SH-SY5Y (cell line): ENCODE measurements at regions not wholly inside any gene's neighbourhood (a gene's known extent, or its start where the extent isn't known, plus 50 kb on each side); places are given as distances from the start of the nearest gene placed in this dataset.

Experiments used
- GATA2 ChIP-seq: IDR thresholded peaks from 2 replicates; pipeline ENCODE4 v1.6.1; 2011; ENCODE audit warnings: mild to moderate bottlenecking, low read depth, low read length
- GATA3 ChIP-seq: IDR thresholded peaks from 2 replicates; pipeline ENCODE4 v1.6.1; 2011; ENCODE audit warnings: low read depth, mild to moderate bottlenecking, low read length, moderate library complexity

DNA sequence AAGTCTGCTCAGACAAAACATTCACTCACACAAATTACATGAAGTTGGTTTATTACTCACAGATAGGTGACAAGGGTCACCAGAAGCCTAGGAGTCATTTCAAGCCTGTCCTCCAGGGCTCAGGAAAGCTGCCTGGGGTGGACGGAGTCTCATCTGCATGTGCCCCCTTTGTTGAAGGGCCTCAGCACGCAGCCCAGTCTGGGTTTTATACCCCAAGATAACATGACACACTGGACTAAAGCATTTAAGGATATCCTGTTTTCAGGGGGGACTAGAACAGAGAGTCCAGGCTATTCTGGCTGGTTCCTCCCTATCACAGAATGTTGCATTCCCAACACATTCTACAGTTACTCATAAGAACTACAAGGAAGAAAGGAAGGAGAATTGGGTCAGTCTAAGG lies 164.7 kb downstream of the MREG start:
- TF ChIP-seq GATA3 (no peak), GATA2 (no peak)
